ENCODE measurements at regions not wholly inside any gene's neighbourhood (a gene's known extent, or its start where the extent isn't known, plus 50 kb on each side); places are given as distances from the start of the nearest gene placed in this dataset.

DNA sequence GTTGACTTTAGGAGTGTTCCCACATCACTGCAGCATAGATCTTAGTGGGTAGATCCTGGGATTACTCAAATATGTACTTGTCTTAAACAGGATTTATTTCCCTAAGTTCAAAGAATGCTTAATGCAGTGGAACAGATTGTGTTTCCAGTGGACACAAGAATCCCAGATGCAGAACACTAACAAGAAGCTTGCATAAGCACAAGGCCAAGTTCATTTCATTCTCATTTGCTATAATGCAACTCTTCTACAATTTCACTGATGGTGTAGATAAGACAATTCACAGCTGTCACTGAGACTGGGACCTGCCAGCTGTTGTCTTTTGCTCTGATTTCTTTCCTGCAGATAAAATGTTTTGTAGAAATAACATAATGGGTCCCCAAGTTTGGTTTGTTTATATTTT is 225.6 kb downstream of the NFKBIZ start:
- Histone ChIP-seq H3K36me3 (ENCODE audit: control insufficient read depth, insufficient read depth, low read length) (no peaks in the 10 kb centered on the region), H3K9me3 (no peaks in the 10 kb centered on the region), H3K4me1 (no peaks in the 10 kb centered on the region), H3K27me3 (replicated peaks; ENCODE audit: control insufficient read depth, insufficient read depth, low read length) (no peaks in the 10 kb centered on the region), H3K4me3 (ENCODE audit: low read depth, low read length) (no peak overlapping the region)
- TF ChIP-seq, protein P1, sequence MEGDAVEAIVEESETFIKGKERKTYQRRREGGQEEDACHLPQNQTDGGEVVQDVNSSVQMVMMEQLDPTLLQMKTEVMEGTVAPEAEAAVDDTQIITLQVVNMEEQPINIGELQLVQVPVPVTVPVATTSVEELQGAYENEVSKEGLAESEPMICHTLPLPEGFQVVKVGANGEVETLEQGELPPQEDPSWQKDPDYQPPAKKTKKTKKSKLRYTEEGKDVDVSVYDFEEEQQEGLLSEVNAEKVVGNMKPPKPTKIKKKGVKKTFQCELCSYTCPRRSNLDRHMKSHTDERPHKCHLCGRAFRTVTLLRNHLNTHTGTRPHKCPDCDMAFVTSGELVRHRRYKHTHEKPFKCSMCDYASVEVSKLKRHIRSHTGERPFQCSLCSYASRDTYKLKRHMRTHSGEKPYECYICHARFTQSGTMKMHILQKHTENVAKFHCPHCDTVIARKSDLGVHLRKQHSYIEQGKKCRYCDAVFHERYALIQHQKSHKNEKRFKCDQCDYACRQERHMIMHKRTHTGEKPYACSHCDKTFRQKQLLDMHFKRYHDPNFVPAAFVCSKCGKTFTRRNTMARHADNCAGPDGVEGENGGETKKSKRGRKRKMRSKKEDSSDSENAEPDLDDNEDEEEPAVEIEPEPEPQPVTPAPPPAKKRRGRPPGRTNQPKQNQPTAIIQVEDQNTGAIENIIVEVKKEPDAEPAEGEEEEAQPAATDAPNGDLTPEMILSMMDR (IDR thresholded peaks at IDR 0.05; ENCODE audit: insufficient read depth in 1 of 2, low read depth in 1 of 2, low read length in 1 of 2, severe bottlenecking in 1 of 2, unreplicated experiment in 1 of 2), result no peak
- Mint-ChIP-seq H3K27me3 (ENCODE audit: insufficient read depth, unreplicated experiment) (no peaks in the 10 kb centered on the region), H3K9me3 (ENCODE audit: unreplicated experiment) (peaks cover 14% of the 10 kb centered on the region), H3K36me3 (ENCODE audit: insufficient read depth, unreplicated experiment) (no peaks in the 10 kb centered on the region), H3K27ac (ENCODE audit: unreplicated experiment) (no peak overlapping the region), H3K4me1 (ENCODE audit: low read depth, unreplicated experiment) (no peaks in the 10 kb centered on the region), H3K4me3 (ENCODE audit: unreplicated experiment) (no peak overlapping the region)
- no TSS peak for BruUV-seq (replicated peaks)
- intact Hi-C loops (cut with micrococcal nuclease; ENCODE audit: unreplicated experiment), result no loop called here
- no peak for DNase-seq
- POLR2A ChIA-PET, result no interaction called here
- CTCF ChIA-PET, result no interaction called here

DNA sequence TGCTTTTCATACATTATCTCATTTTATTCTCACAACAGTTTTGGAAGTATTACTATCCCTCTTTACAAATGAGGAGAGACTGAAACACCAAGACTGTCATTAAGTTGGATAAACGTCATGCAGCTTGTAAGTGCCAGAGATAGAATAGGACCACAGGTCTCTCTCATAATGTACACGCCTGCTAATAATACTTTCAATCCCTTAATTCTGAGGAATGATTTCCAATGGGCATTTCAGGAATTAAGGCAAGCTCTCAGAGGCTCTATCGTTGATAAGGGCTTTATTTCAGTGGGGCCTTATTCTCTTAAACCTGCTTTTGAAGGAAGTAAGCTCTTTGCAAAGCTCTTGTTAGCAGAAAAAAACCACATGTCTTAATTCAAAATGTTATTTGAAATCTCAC is 229.1 kb downstream of the NFKBIZ start:
- no peaks in the 10 kb centered on the region; the same call in 1 of the 2 replicates for H3K4me1 ChIP-seq
- CTCF ChIA-PET, result no interaction called here
- no peak for DNase-seq
- POLR2A ChIA-PET, result no interaction called here
- intact Hi-C loops (cut with micrococcal nuclease; ENCODE audit: unreplicated experiment), result no loop called here
- Mint-ChIP-seq H3K4me3 (ENCODE audit: unreplicated experiment) (no peak overlapping the region), H3K27me3 (ENCODE audit: insufficient read depth, unreplicated experiment) (no peaks in the 10 kb centered on the region), H3K36me3 (ENCODE audit: insufficient read depth, unreplicated experiment) (no peaks in the 10 kb centered on the region), H3K4me1 (ENCODE audit: low read depth, unreplicated experiment) (no peaks in the 10 kb centered on the region), H3K9me3 (ENCODE audit: unreplicated experiment) (no peaks in the 10 kb centered on the region), H3K27ac (ENCODE audit: unreplicated experiment) (no peak overlapping the region)
- H3K4me3 ChIP-seq (ENCODE audit: low read depth, low read length), result no peak overlapping the region
- H3K27me3 ChIP-seq (replicated peaks; ENCODE audit: control insufficient read depth, insufficient read depth, low read length), result no peaks in the 10 kb centered on the region
- no TSS peak for BruUV-seq (replicated peaks)
- TF ChIP-seq, protein P1 (IDR thresholded peaks at IDR 0.05; ENCODE audit: insufficient read depth in 1 of 2, low read depth in 1 of 2, low read length in 1 of 2, severe bottlenecking in 1 of 2, unreplicated experiment in 1 of 2), result no peak
- no peaks in the 10 kb centered on the region for H3K36me3 ChIP-seq (ENCODE audit: control insufficient read depth, insufficient read depth, low read length)
- H3K9me3 ChIP-seq, result no peaks in the 10 kb centered on the region; the same call in 1 of the 2 replicates

DNA sequence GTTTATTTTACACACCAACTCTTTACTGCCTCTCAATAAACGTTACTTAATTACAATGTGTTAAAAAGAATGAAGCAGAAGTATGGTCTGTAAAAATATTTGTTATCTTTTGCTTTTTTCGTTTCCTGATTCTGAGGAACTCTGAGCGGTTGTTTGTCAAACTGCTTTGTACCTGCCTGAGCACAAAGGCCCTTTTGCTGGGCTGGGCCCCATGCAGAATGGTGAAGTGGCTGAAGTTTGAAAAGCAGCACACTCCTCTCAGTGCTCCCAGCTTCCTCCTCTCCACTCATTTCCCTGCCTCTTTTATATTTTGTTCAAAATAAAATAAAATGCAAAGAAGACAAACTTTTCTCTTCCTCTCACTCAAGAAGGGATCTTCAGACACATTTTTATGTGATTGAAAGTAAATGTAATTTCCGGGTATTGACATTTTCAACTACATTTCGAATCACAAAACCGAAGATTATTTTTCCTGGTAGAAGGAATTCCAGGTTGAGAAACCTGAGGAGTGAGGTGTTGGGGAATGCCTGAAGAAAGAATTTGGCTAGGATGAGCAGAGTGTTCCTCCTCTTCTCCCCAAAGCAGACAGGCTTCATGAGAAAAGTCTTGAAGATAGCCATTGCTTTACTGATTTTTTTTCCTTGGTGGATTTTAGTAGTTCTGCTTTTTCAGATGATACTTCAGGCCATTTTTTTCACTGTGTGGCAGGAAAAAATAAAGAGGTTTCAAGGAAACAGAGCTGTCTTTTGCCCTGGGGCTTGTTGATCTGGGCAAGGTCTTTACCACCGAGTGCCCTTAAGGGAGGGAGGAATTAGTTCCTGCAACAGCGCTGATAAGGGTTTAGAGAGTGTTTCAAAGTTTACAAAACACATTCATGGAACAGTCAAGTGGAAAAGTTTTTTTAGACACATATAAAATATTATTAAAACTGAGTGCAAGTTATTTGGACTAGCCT is 229.8 kb downstream of the NFKBIZ start:
- CTCF ChIA-PET, result no interaction called here
- H3K9me3 ChIP-seq, result no peaks in the 10 kb centered on the region; the same call in 1 of the 2 replicates

More for the DNA sequence above, 229.8 kb downstream of the NFKBIZ start:
- Histone ChIP-seq H3K4me3 (ENCODE audit: low read depth, low read length) (no peak overlapping the region), H3K27me3 (replicated peaks; ENCODE audit: control insufficient read depth, insufficient read depth, low read length) (no peaks in the 10 kb centered on the region), H3K4me1 (no peaks in the 10 kb centered on the region; the same call in 1 of the 2 replicates), H3K36me3 (ENCODE audit: control insufficient read depth, insufficient read depth, low read length) (no peaks in the 10 kb centered on the region)
- no TSS peak for BruUV-seq (replicated peaks)
- no peaks in the 10 kb centered on the region for H3K4me1 Mint-ChIP-seq (ENCODE audit: low read depth, unreplicated experiment)
- H3K27ac Mint-ChIP-seq (ENCODE audit: unreplicated experiment), result no peak overlapping the region
- intact Hi-C loops (cut with micrococcal nuclease; ENCODE audit: unreplicated experiment), result no loop called here
- H3K9me3 Mint-ChIP-seq (ENCODE audit: unreplicated experiment), result no peaks in the 10 kb centered on the region
- no peaks in the 10 kb centered on the region for H3K27me3 Mint-ChIP-seq (ENCODE audit: insufficient read depth, unreplicated experiment)
- no peak overlapping the region for H3K4me3 Mint-ChIP-seq (ENCODE audit: unreplicated experiment)
- no peak for DNase-seq
- TF ChIP-seq, protein P1 (IDR thresholded peaks at IDR 0.05; ENCODE audit: insufficient read depth in 1 of 2, low read depth in 1 of 2, low read length in 1 of 2, severe bottlenecking in 1 of 2, unreplicated experiment in 1 of 2), result no peak
- POLR2A ChIA-PET, result no interaction called here
- no peaks in the 10 kb centered on the region for H3K36me3 Mint-ChIP-seq (ENCODE audit: insufficient read depth, unreplicated experiment)

Measured in Caco-2 (cell line).